ENCODE measurements at regions not wholly inside any gene's neighbourhood (a gene's known extent, or its start where the extent isn't known, plus 50 kb on each side); places are given as distances from the start of the nearest gene placed in this dataset.

DNA sequence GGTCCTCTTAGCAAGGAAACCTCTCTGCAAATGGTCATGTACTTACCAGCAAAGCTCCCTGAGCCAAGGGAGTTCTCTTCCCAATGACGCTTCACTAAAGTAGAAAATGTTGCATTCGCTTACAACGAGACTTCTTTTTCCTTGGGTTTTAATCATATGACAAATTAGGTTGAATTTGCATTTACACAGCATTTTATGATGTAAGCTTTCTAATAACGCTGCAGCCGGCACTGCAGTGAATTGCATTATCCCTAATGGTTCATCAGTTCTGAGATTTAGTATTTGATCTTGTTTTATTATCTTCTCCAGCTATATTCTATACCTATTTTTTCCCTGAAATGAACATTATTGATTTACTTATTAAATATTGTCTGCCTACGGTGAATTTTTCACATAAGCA, 339.3 kb upstream of the PFKP start:
- no peak for DNase-seq (ENCODE audit: low read depth)

DNA sequence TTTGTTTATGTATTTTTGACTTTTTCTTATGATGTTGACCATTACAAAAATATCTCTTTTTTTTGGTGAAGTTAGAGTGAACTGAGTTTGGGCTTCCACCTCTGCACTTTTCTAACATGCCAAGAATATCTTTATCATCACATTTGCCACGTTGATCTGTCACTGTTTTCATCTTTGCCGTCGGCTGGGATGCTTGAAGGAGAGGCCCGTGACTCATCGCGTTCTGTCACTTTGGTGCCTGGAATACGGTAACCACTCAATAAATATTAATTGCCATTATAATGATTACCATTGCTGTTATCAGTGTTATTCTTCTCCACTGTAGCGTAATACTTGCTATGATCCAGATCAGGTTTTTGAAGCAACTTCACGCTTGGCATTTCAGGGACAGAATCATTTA, 350.8 kb upstream of the PFKP start:
- no peak for DNase-seq (ENCODE audit: low read depth)

DNA sequence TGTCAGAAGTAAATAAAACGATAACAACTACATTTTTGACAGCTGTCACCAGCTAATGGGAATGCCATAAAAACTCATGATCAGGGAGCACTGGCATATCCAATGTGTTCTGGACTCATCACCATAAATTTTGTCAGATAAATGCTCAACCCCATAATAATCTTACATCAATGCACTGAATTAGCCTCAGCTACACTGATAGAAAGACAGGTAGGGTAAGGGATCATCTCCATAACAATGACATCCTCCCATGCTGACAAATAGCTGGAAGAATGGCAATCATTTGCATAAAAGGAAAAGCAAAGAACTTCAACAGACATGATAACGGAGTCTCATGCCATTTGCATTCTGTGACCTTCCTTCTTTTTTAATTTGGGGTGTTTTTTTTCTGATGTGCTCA, 352.8 kb upstream of the PFKP start:
- DNase-seq (ENCODE audit: low read depth): no peak

DNA sequence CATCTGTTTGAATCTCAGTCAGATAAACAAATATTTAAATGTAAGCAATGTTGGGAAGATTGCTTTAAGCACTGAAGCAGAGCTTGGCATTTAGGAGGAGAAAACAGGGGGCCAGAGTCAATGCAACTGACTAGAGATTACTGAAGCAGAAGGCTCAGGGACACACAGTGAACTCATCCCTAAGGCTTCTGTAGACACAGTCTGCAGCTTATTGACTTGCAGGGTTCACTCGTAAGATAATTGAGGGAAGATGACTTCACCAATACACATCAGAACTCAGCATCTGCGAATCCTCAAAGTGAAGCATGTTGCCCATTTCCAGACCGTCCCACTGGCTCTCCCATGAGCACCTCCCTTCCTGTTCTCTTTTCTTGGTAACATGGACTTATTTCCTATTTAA, 363.4 kb upstream of the PFKP start:
- DNase-seq (ENCODE audit: low read depth): no peak

DNA sequence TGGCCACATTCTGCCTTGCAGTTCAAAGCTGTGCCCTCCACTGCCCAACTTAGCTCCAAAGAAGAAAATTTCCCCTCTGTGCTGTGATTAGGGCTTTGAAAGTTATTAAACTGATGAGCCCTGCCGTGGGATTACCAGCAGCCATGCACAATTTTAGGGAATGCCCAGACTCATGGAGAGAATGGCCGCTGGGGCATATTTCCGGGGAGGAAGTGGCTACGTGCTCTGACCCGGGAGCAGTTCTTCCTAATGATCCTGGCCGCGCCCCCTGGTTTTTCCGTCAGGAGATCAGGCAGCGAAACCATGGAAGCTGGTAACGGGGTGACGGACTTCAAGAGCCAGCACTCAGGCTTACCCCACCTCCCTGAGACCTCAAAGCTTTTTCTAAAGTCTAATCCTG, 365.5 kb upstream of the PFKP start:
- no peak for DNase-seq (ENCODE audit: low read depth)

DNA sequence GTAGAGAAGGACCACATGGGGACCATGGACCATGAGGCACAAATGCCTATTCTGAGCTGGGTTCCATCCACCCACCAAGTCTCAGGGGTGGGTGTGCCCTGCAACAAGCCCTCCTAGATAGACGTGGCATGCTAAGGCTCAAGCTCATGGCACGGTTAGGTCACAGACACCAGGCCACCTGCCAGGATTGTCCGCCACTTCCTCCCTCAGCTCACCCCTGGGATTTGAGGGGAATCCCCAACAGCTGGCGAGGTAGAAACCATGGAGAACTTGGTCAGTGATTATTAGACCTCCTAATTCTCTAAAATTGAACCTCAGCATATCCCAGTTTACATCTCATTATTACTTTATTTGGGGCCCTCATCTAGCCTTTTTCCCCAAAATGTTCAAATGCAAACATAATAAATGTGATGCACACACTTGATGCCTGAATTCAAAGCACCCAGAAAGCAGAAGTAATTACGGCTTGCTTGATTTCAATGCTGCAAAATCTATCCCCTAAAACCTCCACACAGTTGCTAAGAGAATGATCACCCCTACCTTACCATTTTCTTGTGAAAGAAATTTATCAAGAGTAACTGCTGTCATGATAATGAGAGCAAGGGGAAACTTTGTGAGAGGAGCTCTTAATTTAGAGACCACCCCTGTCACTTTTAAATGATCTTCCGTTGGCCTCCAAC, 366.6 kb upstream of the PFKP start:
- no peak for DNase-seq (ENCODE audit: low read depth)

DNA sequence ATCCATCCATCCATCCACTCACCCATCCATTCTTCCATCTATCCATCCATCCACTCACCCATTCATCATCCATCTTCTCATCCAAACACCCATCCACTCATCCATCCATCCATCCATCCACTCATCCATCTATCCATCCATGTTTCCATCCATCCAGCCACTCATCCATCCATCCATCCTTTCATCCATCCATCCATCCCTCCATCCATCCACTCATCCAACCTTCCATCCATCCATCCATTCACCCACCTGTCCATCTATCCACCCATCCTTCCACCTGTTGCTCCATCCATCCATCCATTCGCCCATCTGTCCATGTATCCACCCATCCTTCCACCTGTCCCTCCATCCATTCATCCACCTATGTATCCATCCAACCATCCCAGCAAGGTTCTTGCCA, 378.4 kb upstream of the PFKP start:
- DNase-seq (ENCODE audit: low read depth): no peak

DNA sequence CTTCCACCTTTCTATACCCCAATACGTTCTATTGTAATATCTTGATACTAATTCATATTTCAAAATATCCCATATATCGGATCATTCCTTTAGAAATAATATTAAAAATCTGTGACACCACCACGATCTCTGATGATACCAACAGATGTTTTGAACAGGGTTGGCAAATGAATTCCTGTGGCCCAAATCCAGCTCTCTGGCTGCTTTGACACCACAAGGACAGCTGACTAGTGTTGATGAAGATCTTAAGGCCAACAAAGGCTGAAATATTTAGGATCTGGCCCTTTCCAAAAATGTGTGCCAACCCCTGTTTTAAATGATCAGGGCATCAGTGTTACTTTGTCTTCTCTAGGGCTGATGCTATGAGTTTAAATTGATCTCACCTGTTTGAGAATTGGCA, 380.7 kb upstream of the PFKP start:
- no peak for DNase-seq (ENCODE audit: low read depth)

DNA sequence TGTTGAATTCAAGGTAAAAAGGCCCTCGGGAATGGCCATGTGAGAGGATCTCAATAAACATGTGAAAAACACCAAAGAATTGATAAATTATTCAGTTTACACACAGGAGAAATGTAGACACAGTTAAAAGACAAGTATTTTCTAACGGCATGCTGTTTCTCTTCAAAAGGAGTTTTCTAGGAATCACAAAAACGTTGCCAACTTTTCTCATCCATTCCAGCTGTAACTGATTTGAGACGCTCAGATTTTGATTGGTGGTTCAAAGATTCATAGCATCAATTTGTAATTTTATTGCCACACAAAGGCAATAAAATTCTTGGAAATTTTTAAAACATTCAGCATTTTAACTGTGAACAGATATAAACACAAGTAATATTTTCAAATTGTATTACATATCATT, 384.9 kb upstream of the PFKP start:
- no peak for DNase-seq (ENCODE audit: low read depth)

DNA sequence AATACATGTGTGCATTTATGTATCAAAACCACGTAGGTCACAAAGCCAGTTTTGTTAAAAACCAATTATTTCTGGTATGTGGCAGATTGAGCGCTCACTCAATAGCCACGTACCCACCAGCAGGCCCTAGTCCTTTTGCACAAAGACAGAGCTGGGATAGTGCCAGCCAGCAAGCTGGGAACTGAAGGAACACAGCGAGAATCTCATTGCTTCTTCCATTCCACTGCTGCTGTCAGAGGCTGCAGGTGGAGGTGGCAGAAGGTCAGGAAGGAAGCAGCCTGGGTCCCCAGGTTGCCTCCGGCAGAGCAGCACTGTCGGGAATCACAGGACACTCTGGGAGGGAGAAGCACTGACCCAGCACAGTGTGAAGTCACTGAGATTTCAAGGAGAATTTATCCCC, 385.5 kb upstream of the PFKP start:
- no peak for DNase-seq (ENCODE audit: low read depth)

DNA sequence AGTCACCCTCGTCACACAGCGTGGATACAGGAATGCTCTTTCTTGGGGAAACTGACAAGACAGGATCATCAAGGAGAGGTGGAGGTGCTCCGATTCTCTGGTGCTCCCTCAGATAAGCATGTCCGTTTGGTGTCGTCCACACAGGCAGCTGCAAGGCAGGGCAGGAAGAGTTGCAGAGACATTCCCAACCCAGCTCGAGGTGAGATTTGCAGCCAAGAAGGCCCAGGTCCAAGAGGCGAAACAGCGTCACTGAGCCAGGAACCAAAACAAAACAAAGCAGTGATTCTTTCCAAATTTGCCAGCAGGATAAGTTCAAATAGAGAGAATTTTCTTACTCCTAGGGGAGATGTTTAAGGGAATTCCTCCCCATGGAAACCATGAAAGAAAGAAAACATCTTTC, 386.5 kb upstream of the PFKP start:
- DNase-seq (ENCODE audit: low read depth): no peak

DNA sequence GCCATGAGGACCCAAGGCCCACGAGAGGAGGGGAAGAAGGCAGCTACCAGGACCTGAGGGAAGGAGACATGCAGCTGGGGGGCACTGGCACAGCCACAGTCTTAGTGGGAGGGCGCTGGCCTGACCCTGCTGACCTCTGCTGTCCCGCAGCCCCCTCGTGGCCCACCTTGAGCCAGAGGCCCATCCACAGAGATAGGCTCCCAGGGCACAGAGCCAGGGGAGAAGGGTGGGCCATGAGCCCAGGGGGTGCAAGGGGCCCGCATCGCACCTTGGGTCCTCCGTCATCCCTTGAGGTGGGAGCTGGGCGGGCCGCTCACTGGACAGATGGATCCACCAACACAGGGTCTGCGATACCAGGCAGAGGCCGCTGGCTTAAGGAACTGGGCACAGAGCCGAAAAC, 387.7 kb upstream of the PFKP start:
- no peak for DNase-seq (ENCODE audit: low read depth)

DNA sequence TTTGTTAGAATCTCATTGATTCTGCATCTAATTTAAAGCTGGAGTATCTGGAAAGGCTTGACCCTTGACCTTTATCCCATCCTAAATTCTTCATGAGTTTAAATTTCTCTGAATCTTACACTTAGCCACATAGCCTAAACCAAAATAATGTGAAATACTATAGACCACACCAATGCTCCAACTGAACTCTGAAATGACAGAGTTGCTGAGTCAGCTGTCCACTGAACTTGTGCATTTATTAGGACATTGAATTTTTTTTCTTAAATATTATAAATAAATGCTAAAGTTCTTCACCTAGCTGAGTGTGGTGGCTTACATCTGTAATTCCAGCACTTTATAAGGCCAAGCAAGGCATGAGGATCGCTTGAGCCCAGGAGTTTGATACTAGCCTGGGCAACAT, 390.9 kb upstream of the PFKP start:
- no peak for DNase-seq (ENCODE audit: low read depth)

DNA sequence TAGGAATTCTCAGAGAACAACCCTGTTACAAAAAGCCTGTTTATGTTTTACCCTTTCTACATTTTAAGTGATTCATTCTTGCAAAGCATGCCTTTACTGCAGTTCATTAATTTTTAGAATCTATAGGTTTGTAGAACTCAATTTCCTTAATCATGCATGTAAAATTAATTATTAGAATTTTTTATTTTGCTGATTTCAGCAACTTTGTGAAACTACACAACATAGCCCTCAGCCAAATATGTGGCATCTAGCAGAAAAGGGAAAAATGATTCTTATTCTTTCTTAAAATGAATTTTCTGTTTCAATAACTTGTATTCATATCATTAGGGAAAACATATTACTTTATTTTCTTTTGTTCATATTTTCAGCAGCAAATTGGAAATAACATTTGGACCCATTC, 392.9 kb upstream of the PFKP start:
- DNase-seq (ENCODE audit: low read depth): no peak

DNA sequence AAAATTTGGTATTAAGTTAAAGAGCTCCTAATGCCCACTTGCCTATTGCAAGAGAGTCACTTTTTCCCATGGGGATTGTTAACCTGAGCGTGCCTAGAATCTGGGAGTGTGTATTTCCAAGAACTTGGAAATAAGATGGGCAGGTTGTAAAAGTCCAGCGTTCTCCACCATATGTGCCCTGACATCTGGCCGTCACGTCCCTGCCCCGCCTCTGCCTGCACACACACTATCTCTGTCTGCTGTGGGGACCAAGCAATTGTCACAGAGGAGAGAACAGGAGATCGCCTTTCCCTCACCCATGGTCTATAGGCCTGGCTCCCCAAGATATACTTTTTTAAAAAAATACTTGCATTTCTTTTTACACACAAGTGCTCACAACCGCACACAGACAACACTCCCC, 396.5 kb upstream of the PFKP start:
- no peak for DNase-seq (ENCODE audit: low read depth)

DNA sequence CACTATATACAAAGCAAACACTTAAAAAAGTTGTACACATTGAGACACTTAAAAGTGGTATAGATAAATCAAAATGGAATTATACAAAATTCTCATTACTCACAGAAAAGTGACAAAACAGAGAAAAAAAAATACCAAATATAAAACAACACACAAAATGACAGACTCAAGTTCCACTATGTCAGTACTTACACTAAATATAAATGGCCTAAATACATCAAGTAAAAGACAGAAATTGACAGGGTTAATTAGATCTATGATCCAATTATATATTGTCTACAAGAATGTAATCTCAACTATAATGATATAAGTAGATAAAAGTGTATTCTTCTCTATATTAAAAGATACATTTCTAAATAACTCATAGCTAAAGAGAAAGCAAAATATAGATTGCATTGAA, 401.6 kb upstream of the PFKP start:
- no peak for DNase-seq (ENCODE audit: low read depth)

DNA sequence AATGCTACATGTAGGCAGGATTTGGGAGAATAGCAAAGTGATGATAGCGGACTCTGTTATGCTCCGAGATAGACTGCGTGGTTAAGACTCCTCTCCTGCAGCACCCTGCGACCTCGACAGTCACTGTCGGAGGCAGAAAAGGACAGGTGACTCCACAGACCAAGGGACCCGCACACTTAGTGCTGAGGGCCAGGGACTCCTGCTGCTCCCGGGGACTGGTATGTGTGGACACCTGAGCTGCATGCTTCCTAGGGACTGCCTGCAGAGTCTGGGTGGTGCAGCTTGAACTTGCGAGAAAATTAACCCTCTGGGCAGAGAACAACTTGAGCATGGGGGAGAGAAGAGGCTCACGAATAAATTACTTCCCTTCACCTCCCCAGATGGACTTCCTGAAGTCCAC, 407.1 kb upstream of the PFKP start:
- no peak for DNase-seq (ENCODE audit: low read depth)

DNA sequence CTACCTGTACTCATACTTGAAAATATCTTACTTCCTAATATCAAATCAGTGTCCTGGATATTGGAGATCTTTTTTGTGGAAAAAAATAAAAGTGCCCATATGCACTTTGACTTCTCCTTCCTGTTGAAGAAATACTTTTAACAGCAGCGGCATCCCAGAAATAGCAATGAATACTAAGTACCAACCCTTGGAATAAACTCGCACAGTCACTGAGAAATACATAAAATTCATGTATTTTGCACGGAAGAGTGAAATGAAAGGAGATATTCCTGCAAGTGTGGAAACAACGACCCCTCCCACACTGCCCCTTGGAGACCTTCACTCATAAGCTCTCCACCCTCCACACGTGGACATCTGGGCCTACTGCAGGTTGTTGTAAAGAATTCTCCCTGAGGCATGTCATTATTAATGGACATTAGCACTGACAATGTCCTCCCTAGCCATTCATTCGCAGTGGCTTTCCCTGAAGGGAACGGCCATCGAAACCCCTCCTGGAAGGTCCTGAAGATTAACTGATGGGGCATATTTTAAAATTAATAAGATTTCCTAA, 407.6 kb upstream of the PFKP start:
- no peak for DNase-seq (ENCODE audit: low read depth)

DNA sequence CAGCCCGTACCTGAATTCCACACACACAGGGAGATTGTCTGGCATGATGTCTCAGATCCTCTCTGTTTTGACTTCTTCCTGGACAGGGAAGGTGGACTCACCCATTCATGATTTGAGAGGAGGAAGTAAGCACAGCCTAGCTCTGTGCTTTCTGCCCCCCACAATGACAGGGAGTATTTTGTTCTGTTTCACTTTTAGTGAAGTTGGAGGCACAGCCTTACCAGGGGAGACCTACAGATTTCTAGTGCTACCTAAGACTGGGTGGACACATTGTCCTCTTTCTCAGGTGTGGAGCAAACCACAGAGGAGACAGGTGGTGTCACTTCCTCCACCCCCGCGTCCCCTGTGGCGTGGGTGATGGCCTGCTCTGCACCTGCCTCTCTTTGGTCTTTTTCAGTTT, 408.6 kb upstream of the PFKP start:
- no peak for DNase-seq (ENCODE audit: low read depth)

DNA sequence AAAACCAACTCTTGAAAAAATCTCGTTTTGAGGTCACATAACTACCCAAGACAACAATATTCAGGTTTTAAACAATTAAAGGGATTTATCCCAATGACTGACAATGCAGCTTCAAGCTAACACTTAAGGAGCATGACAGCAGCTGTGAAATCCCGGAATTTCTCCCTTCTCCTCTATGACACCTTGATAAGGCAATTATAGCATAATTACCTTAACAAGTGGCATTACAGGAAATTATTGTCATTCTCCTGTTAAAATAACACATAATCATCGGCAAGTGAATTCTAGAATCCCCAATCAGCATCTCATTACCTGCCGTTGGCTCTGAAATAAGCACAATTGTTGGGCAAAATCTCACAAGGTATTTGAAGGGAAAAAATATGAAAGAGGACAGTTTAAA, 417.0 kb upstream of the PFKP start:
- no peak for DNase-seq (ENCODE audit: low read depth)

DNA sequence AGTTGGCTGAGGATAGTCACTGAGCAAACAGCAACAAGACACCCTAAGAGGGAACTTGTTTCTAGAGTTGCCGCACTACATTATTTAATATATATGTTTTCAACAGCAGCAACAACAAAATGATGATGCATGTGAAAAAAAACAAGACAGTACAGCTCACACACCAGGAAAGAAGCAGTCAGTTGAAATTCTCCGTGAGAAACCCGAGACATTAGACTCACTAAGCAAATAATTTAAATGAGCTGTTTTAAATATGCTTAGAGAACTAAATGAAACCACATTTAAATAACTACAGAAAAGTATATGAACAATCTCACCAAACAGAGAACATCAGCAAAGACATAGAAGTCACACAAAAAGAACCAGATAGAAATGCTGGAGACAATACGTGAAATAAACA, 426.3 kb upstream of the PFKP start:
- no peak for DNase-seq (ENCODE audit: low read depth)

DNA sequence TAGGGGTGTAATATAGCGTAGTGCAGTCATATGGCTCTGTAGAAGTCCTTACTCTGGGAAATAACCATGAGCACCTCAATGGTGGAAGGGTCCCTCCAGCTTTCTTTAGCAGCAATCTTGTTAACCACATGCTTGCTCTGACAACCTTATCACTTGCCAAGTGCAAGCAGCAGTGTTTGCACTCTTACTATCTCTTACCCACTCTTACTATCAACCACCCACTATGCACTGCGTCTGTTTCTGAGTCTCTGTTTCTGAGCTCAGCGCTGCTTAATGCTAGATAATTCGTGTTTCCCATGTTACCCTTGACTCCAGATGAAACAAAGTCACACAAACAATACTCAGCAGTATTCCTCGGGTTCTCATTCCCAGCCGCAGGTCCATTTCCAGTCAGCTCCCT, 433.7 kb upstream of the PFKP start:
- DNase-seq (ENCODE audit: low read depth): no peak

DNA sequence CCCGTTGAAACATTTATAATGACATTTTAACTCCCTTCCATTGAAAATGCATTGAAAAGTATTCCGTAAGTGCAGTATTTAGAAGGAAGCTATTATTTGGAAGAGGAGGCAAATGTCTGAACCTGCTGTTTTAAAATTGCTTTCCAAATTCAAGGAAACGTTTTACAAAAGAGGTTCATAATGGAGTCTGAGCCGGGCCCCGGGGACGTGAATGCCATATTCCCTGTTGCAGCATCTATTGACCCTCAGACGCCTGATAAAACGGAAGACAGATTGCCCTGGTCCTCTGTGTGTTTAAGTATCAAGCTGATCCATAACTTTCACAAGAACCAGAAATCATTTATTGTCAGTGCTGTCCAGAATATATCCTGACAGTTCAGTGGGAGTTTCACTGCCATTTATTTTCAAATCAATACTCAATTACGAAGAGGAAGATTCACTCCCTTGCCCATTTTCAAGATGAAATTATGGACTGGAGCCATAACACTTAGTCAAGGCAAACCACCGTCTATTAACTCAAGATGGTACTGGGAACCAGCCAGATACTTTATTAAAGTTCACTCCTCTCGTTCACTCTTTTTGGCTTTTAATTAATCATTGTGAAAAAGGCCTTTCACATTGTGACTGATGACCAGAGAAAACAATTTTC, 435.7 kb upstream of the PFKP start:
- no peak for DNase-seq (ENCODE audit: low read depth)

DNA sequence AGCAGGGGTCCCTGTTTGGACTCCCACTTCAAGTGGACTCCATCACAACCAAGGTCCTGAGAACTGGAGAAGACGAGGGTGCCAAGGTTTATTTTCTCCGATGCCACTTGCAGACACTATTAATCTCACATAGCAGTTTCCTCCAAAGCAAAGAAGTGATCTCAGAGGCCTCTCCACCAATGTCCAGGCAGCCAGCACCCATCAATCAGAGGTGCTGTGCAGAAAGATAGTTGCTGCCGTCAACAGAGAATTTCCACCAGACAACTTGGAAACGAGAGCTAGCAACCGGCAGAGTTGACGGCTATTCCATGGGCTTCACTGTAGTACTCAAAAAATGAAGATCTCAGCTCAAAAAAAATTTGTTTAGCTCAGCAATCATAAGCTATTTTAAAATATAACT, 438.6 kb upstream of the PFKP start:
- no peak for DNase-seq (ENCODE audit: low read depth)
